GM12878 (cell line): ENCODE measurements at regions not wholly inside any gene's neighbourhood (a gene's known extent, or its start where the extent isn't known, plus 50 kb on each side); places are given as distances from the start of the nearest gene placed in this dataset.

ENCODE experiments used
- ATAC-seq: fragments of 200-7000 bp; cut with Tn5 transposase; 3 replicates; pipeline ENCODE4 v1.9.1; 2020; ENCODE audit warnings: mild to moderate bottlenecking, moderate library complexity
- BruUV-seq: library from RNA; stranded (reverse); fragments of 400-500 nt; replicated peaks from 2 replicates; lab custom pipeline; 2021; lab: Mats Ljungman, UMichigan
- CTCF ChIA-PET: fragments of 300-600 bp; sonication (Branson Sonifier 250); formaldehyde crosslinking; extraction: SDS; loops from one replicate; lab custom pipeline; 2021; ENCODE audit warnings: inconsistent platforms; lab: Yijun Ruan, JAX
- POLR2A ChIA-PET: fragments of 350-600 bp; formaldehyde crosslinking; extraction: SDS; loops from one replicate; lab custom pipeline; 2021; ENCODE audit warnings: inconsistent platforms; lab: Charles Lee
- RAD21 ChIA-PET: fragments of 300-600 bp; sonication (Branson Sonifier 250); formaldehyde crosslinking; loops from one replicate; lab custom pipeline; 2023; ENCODE audit warnings: antibody characterized with exemption; ENCODE audit not compliant: unreplicated experiment; lab: Charles Lee
- SMC1A ChIA-PET: fragments of 300-600 bp; sonication (Branson Sonifier 250); formaldehyde crosslinking; loops from one replicate; lab custom pipeline; 2023; ENCODE audit not compliant: unreplicated experiment, uncharacterized antibody; lab: Charles Lee
- DNase-seq: peaks from one replicate; pipeline ENCODE4 v3.0.0-alpha.2; 2011; ENCODE audit warnings: low read depth, low spot score
- FAIRE-seq: peaks from 3 replicates; lab custom pipeline; 2011; peaks lifted over from hg19 to GRCh38; lab: Jason Lieb, UNC
- H2AFZ ChIP-seq: 2 replicates; pipeline ENCODE4 v1.6.0; 2011; ENCODE audit warnings: low read depth, low read length, control low read depth; ENCODE audit not compliant: control insufficient read depth
- H3K27ac ChIP-seq: 2 replicates; pipeline ENCODE4 v1.5.1; 2011; ENCODE audit warnings: control low read depth; ENCODE audit not compliant: control insufficient read depth, insufficient read depth
- H3K27me3 ChIP-seq, 2 experiments: replicated peaks in 1 of 2; 2 replicates each; pipeline versions ENCODE4 v1.6.0 to v1.6.1; 2011; ENCODE audit warnings: low read length in 1 of 2; ENCODE audit not compliant: control insufficient read depth in 2 of 2, insufficient read depth in 2 of 2
- H3K36me3 ChIP-seq, 2 experiments: 2 replicates each; pipeline ENCODE4 v1.5.1; 2011; ENCODE audit warnings: low read length in 1 of 2; ENCODE audit not compliant: control insufficient read depth in 2 of 2, insufficient read depth in 2 of 2
- H3K4me1 ChIP-seq: 2 replicates; pipeline ENCODE4 v1.6.1; 2011; ENCODE audit warnings: mild to moderate bottlenecking, low read length, moderate library complexity, mixed read lengths; ENCODE audit not compliant: control insufficient read depth, insufficient read depth
- H3K4me2 ChIP-seq: 2 replicates; pipeline ENCODE4 v1.6.0; 2011; ENCODE audit warnings: control low read depth; ENCODE audit not compliant: control insufficient read depth, insufficient read depth
- H3K4me3 ChIP-seq: fragments of 200-600 bp; sonication (generic); 2 replicates; pipeline ENCODE4 v1.5.1; 2016
- H3K79me2 ChIP-seq: 2 replicates; pipeline ENCODE4 v1.6.0; 2011; ENCODE audit warnings: low read length; ENCODE audit not compliant: control insufficient read depth, insufficient read depth
- H3K9ac ChIP-seq: 2 replicates; pipeline ENCODE4 v1.8.0; 2011; ENCODE audit warnings: low read length, control low read depth, mixed read lengths; ENCODE audit not compliant: control insufficient read depth, insufficient read depth
- H3K9me3 ChIP-seq: replicated peaks from 3 replicates; pipeline ENCODE4 v1.5.1; 2011; ENCODE audit warnings: mild to moderate bottlenecking, low read length; ENCODE audit not compliant: control insufficient read depth, insufficient read depth
- H4K20me1 ChIP-seq: 2 replicates; pipeline ENCODE4 v1.6.0; 2011; ENCODE audit not compliant: control insufficient read depth, insufficient read depth
- ATF2 ChIP-seq: IDR thresholded peaks from 2 replicates; pipeline ENCODE4 v1.6.1; 2012; ENCODE audit warnings: low read length, inconsistent platforms
- CBFB ChIP-seq: IDR thresholded peaks from 2 replicates; pipeline ENCODE4 v1.6.1; 2016; ENCODE audit warnings: antibody characterized with exemption, low read depth
- EGR1 ChIP-seq, 2 experiments: IDR thresholded peaks; 1 replicate in 1 of 2; 2 replicates in 1 of 2; pipeline ENCODE4 v1.6.1; 2011 to 2012; ENCODE audit warnings: low read depth in 2 of 2, low read length in 2 of 2, borderline replicate concordance in 1 of 2, mild to moderate bottlenecking in 1 of 2, moderate library complexity in 1 of 2
- EZH2 ChIP-seq: IDR thresholded peaks from 2 replicates; pipeline ENCODE4 v1.6.1; 2012; ENCODE audit warnings: low read depth, mild to moderate bottlenecking, control low read depth, inconsistent platforms, low read length, borderline replicate concordance; ENCODE audit not compliant: control insufficient read depth
- HCFC1 ChIP-seq: fragments of 150-350 bp; IDR thresholded peaks from 2 replicates; pipeline ENCODE4 v1.6.1; 2014; ENCODE audit warnings: low read length
- NFIC ChIP-seq: IDR thresholded peaks from 2 replicates; pipeline ENCODE4 v1.6.1; 2012; ENCODE audit warnings: low read depth, mild to moderate bottlenecking, inconsistent platforms, low read length, moderate library complexity
- NFYB ChIP-seq: IDR thresholded peaks from 2 replicates; pipeline ENCODE4 v1.6.1; 2011; ENCODE audit warnings: low read depth, mild to moderate bottlenecking, low read length, improper control_type of control experiment, moderate library complexity; ENCODE audit not compliant: insufficient read depth
- NR2C2 ChIP-seq: IDR thresholded peaks from 2 replicates; pipeline ENCODE4 v1.6.1; 2011; ENCODE audit warnings: borderline replicate concordance, low read depth; ENCODE audit not compliant: control insufficient read depth, insufficient read length
- NR2F1 ChIP-seq: fragments of 450-650 bp; conservative IDR thresholded peaks from 2 replicates; pipeline ENCODE4 v1.6.1; 2017; ENCODE audit warnings: mild to moderate bottlenecking
- NRF1 ChIP-seq: conservative IDR thresholded peaks from 2 replicates; pipeline ENCODE4 v1.6.1; 2011; ENCODE audit warnings: mild to moderate bottlenecking, low read depth, low read length, improper control_type of control experiment
- POLR2AphosphoS2 ChIP-seq: IDR thresholded peaks from 2 replicates; pipeline ENCODE4 v1.6.1; 2011; ENCODE audit warnings: low read depth, mild to moderate bottlenecking, low read length, improper control_type of control experiment, moderate library complexity
- RAD21 ChIP-seq: IDR thresholded peaks from 2 replicates; pipeline ENCODE4 v1.6.1; 2011; ENCODE audit warnings: mild to moderate bottlenecking, low read depth, low read length, moderate library complexity; ENCODE audit not compliant: insufficient read depth
- SREBF1 ChIP-seq: IDR thresholded peaks from 2 replicates; pipeline ENCODE4 v1.6.1; 2012; ENCODE audit warnings: mild to moderate bottlenecking, low read length
- STAT3 ChIP-seq: IDR thresholded peaks from 2 replicates; pipeline ENCODE4 v1.6.1; 2011; ENCODE audit warnings: low read depth, low read length, improper control_type of control experiment
- ZNF217 ChIP-seq: fragments of 450-650 bp; IDR thresholded peaks from 2 replicates; pipeline ENCODE4 v1.6.1; 2017; ENCODE audit warnings: antibody characterized with exemption, mild to moderate bottlenecking
- ZNF24 ChIP-seq: fragments of 450-650 bp; IDR thresholded peaks from 2 replicates; pipeline ENCODE4 v1.6.1; 2017; ENCODE audit warnings: antibody characterized with exemption, mild to moderate bottlenecking
- ZNF592 ChIP-seq: fragments of 450-650 bp; IDR thresholded peaks from 2 replicates; pipeline ENCODE4 v1.6.1; 2017; ENCODE audit warnings: mild to moderate bottlenecking, moderate library complexity
- WGBS: methylation state at CpG from one replicate; pipeline ENCODE4 v1.1.6; 2016; ENCODE audit warnings: low lambda C conversion rate; ENCODE audit not compliant: insufficient replicate concordance, insufficient coverage; ENCODE audit errors: missing lambda C conversion rate; 5-methylcytosine and 5-hydroxymethylcytosine counted together
- in situ Hi-C: fragments of 300-500 bp; cut with MboI; formaldehyde crosslinking; loops from 9 replicates; pipeline ENCODE4 v1.14.3; 2018; ENCODE audit warnings: mixed read lengths
- intact Hi-C: fragments of 100-400 bp; cut with micrococcal nuclease; formaldehyde crosslinking; loops from one replicate; pipeline ENCODE4 v1.14.2; 2022; ENCODE audit not compliant: unreplicated experiment

- ChIA-PET SMC1A (interaction anchor here (0.9 kb wide), 1 partner anchor 11 kb away, joined by 3 read pairs; no protein-coding TSS in a partner anchor), POLR2A (no interaction called here), RAD21 (no interaction called here), CTCF (interaction anchor here (2.1 kb wide), 1 partner anchor 39 kb away, joined by 4 read pairs; no protein-coding TSS in a partner anchor)
- Histone ChIP-seq H3K4me1 (peaks cover 7% of the 10 kb centered on the region; the same call in 1 of the 2 replicates), H3K36me3 (no peaks in the 10 kb centered on the region), H3K9ac (no peak overlapping the region), H3K9me3 (no peaks in the 10 kb centered on the region), H4K20me1 (no peaks in the 10 kb centered on the region), H3K4me2 (peak overlapping the region; percentile 14; the same call in 1 of the 2 replicates), H3K4me3 (no peak overlapping the region), H3K27me3 (no peaks in the 10 kb centered on the region), H2AFZ (no peak overlapping the region), H3K27ac (no peak overlapping the region), H3K79me2 (no peaks in the 10 kb centered on the region)
- no TSS peak for BruUV-seq
- intact Hi-C loops, result no loop called here
- DNase-seq (no peak), FAIRE-seq (no peak), ATAC-seq (no peak)
- WGBS, result 84% methylated on average over 2 of the region's 2 CpGs
- no peak for TF ChIP-seq NFIC
- TF ChIP-seq STAT3, result no peak
- no peak for TF ChIP-seq NFYB
- no peak for TF ChIP-seq NRF1
- no peak for TF ChIP-seq NR2F1
- no peak for TF ChIP-seq HCFC1
- no peak for TF ChIP-seq NR2C2
- TF ChIP-seq CBFB, result no peak
- no peak for TF ChIP-seq EZH2
- no peak for TF ChIP-seq ZNF217
- TF ChIP-seq ZNF24, result no peak
- TF ChIP-seq EGR1 (IDR thresholded peaks at IDR 0.05; ENCODE audit: borderline replicate concordance in 1 of 2, low read depth in 2 of 2, low read length in 2 of 2), result no peak
- no peak for TF ChIP-seq ATF2
- no peak for TF ChIP-seq RAD21
- TF ChIP-seq SREBF1, result no peak
- TF ChIP-seq ZNF592, result no peak
- no peak for TF ChIP-seq POLR2AphosphoS2
- in situ Hi-C loops, result no loop called here
These were observed 183.0 kb downstream of the CETN3 start for GRCh38 chr5:90226433-90227099.
